ENCODE measurements at regions not wholly inside any gene's neighbourhood (a gene's known extent, or its start where the extent isn't known, plus 50 kb on each side); places are given as distances from the start of the nearest gene placed in this dataset.

GRCh38 chr1:201769966-201770365 is 59.0 kb upstream of the IPO9 start:
- no peak overlapping the region for H2AK5ac ChIP-seq (ENCODE audit: low read length)
- H3K4me1 ChIP-seq (ENCODE audit: control insufficient read depth in 1 of 2, insufficient read depth in 2 of 2, low read length in 2 of 2): peaks cover 0 to 4% of the 10 kb centered on the region in 2 experiments
- no peak for DNase-seq
- H3K79me2 ChIP-seq (ENCODE audit: control insufficient read depth, insufficient read depth, low read length, poor library complexity): no peaks in the 10 kb centered on the region
- H3K18ac ChIP-seq (ENCODE audit: low read length): no peak overlapping the region
- H3K9me3 ChIP-seq (ENCODE audit: insufficient read depth, low read depth, low read length): no peaks in the 10 kb centered on the region
- H3K4ac ChIP-seq (ENCODE audit: low read depth, low read length): no peak overlapping the region
- H3K79me1 ChIP-seq (ENCODE audit: low read length): no peaks in the 10 kb centered on the region
- H3K36me3 ChIP-seq (ENCODE audit: control insufficient read depth in 1 of 2, insufficient read depth in 2 of 2, low read length in 2 of 2): no peaks in the 10 kb centered on the region
- no peak overlapping the region for H2BK5ac ChIP-seq (ENCODE audit: low read depth, low read length, poor library complexity)
- H4K8ac ChIP-seq (ENCODE audit: low read depth, low read length): no peak overlapping the region
- H4K12ac ChIP-seq (ENCODE audit: low read depth, low read length): no peak overlapping the region
- peak overlapping the region; percentile 42 for H3K23ac ChIP-seq (ENCODE audit: low read length)
- H4K91ac ChIP-seq (ENCODE audit: low read depth, low read length): no peak overlapping the region
- no peaks in the 10 kb centered on the region for H3K27me3 ChIP-seq (ENCODE audit: insufficient read depth, low read length)
- peak overlapping the region; percentile 61 for H3K9ac ChIP-seq (ENCODE audit: low read length)
- no peak overlapping the region for H3K4me3 ChIP-seq (ENCODE audit: low read depth, low read length)
- no peak overlapping the region for H3K14ac ChIP-seq (ENCODE audit: low read length)
- H3K27ac ChIP-seq (ENCODE audit: low read depth, low read length): no peak overlapping the region
- no peak overlapping the region for H2BK12ac ChIP-seq (ENCODE audit: low read length)
- no peak overlapping the region for H3K4me2 ChIP-seq (ENCODE audit: low read length)
- H2AFZ ChIP-seq (ENCODE audit: insufficient read depth, low read length, poor library complexity): no peak overlapping the region
- no peak overlapping the region for H2BK120ac ChIP-seq (ENCODE audit: insufficient read depth, low read length, poor library complexity)
- WGBS (ENCODE audit: extremely low coverage, insufficient coverage, insufficient read length): no CpG with 5 or more reads among the region's 3 CpGs

GRCh38 chr1:201771466-201771865 is 57.5 kb upstream of the IPO9 start:
- WGBS (ENCODE audit: extremely low coverage, insufficient coverage, insufficient read length): no CpG with 5 or more reads among the region's 2 CpGs
- Histone ChIP-seq H2BK5ac (ENCODE audit: low read depth, low read length, poor library complexity) (no peak overlapping the region), H4K91ac (ENCODE audit: low read depth, low read length) (no peak overlapping the region), H3K4me1 (ENCODE audit: control insufficient read depth in 1 of 2, insufficient read depth in 2 of 2, low read length in 2 of 2) (peaks cover 0 to 3% of the 10 kb centered on the region in 2 experiments), H3K4me3 (ENCODE audit: low read depth, low read length) (no peak overlapping the region), H2BK12ac (ENCODE audit: low read length) (no peak overlapping the region), H4K8ac (ENCODE audit: low read depth, low read length) (no peak overlapping the region), H3K4me2 (ENCODE audit: low read length) (no peak overlapping the region), H3K9ac (ENCODE audit: low read length) (no peak overlapping the region), H3K23ac (ENCODE audit: low read length) (no peak overlapping the region), H2AFZ (ENCODE audit: insufficient read depth, low read length, poor library complexity) (no peak overlapping the region), H3K9me3 (ENCODE audit: insufficient read depth, low read depth, low read length) (no peaks in the 10 kb centered on the region), H4K12ac (ENCODE audit: low read depth, low read length) (no peak overlapping the region), H3K79me2 (ENCODE audit: control insufficient read depth, insufficient read depth, low read length, poor library complexity) (no peaks in the 10 kb centered on the region), H3K27me3 (ENCODE audit: insufficient read depth, low read length) (no peaks in the 10 kb centered on the region), H3K36me3 (ENCODE audit: control insufficient read depth in 1 of 2, insufficient read depth in 2 of 2, low read length in 2 of 2) (no peaks in the 10 kb centered on the region), H3K18ac (ENCODE audit: low read length) (no peak overlapping the region), H3K27ac (ENCODE audit: low read depth, low read length) (no peak overlapping the region), H3K79me1 (ENCODE audit: low read length) (no peaks in the 10 kb centered on the region), H2BK120ac (ENCODE audit: insufficient read depth, low read length, poor library complexity) (no peak overlapping the region), H3K4ac (ENCODE audit: low read depth, low read length) (no peak overlapping the region), H2AK5ac (ENCODE audit: low read length) (no peak overlapping the region), H3K14ac (ENCODE audit: low read length) (no peak overlapping the region)
- no peak for DNase-seq

GRCh38 chr1:201772178-201772577 is 56.8 kb upstream of the IPO9 start:
- peak; percentile 61 to 76 for DNase-seq
- no peak overlapping the region for H3K23ac ChIP-seq (ENCODE audit: low read length)

GRCh38 chr1:201773764-201774163 is 55.2 kb upstream of the IPO9 start:
- Histone ChIP-seq H3K36me3 (ENCODE audit: control insufficient read depth in 1 of 2, insufficient read depth in 2 of 2, low read length in 2 of 2) (no peaks in the 10 kb centered on the region), H2AK5ac (ENCODE audit: low read length) (no peak overlapping the region), H3K4me1 (ENCODE audit: control insufficient read depth in 1 of 2, insufficient read depth in 2 of 2, low read length in 2 of 2) (peaks cover 0 to 2% of the 10 kb centered on the region in 2 experiments), H3K4me2 (ENCODE audit: low read length) (no peak overlapping the region), H3K79me1 (ENCODE audit: low read length) (no peaks in the 10 kb centered on the region), H2BK5ac (ENCODE audit: low read depth, low read length, poor library complexity) (no peak overlapping the region), H3K79me2 (ENCODE audit: control insufficient read depth, insufficient read depth, low read length, poor library complexity) (no peaks in the 10 kb centered on the region), H2BK12ac (ENCODE audit: low read length) (no peak overlapping the region), H3K9me3 (ENCODE audit: insufficient read depth, low read depth, low read length) (no peaks in the 10 kb centered on the region), H3K23ac (ENCODE audit: low read length) (no peak overlapping the region), H3K18ac (ENCODE audit: low read length) (no peak overlapping the region), H3K14ac (ENCODE audit: low read length) (no peak overlapping the region), H4K8ac (ENCODE audit: low read depth, low read length) (no peak overlapping the region), H3K4me3 (ENCODE audit: low read depth, low read length) (no peak overlapping the region), H3K27ac (ENCODE audit: low read depth, low read length) (no peak overlapping the region), H3K9ac (ENCODE audit: low read length) (no peak overlapping the region), H4K12ac (ENCODE audit: low read depth, low read length) (no peak overlapping the region), H4K91ac (ENCODE audit: low read depth, low read length) (no peak overlapping the region), H2BK120ac (ENCODE audit: insufficient read depth, low read length, poor library complexity) (no peak overlapping the region), H2AFZ (ENCODE audit: insufficient read depth, low read length, poor library complexity) (no peak overlapping the region), H3K27me3 (ENCODE audit: insufficient read depth, low read length) (no peaks in the 10 kb centered on the region), H3K4ac (ENCODE audit: low read depth, low read length) (no peak overlapping the region)
- WGBS (ENCODE audit: extremely low coverage, insufficient coverage, insufficient read length): no CpG with 5 or more reads among the region's 4 CpGs
- no peak for DNase-seq

More at GRCh38 chr1:201772178-201772577, 56.8 kb upstream of the IPO9 start:
- Histone ChIP-seq H4K91ac (ENCODE audit: low read depth, low read length) (no peak overlapping the region), H2BK5ac (ENCODE audit: low read depth, low read length, poor library complexity) (no peak overlapping the region), H3K9me3 (ENCODE audit: insufficient read depth, low read depth, low read length) (no peaks in the 10 kb centered on the region), H3K36me3 (ENCODE audit: control insufficient read depth in 1 of 2, insufficient read depth in 2 of 2, low read length in 2 of 2) (no peaks in the 10 kb centered on the region), H4K12ac (ENCODE audit: low read depth, low read length) (no peak overlapping the region), H3K18ac (ENCODE audit: low read length) (no peak overlapping the region), H3K4ac (ENCODE audit: low read depth, low read length) (no peak overlapping the region), H3K4me1 (ENCODE audit: control insufficient read depth in 1 of 2, insufficient read depth in 2 of 2, low read length in 2 of 2) (peaks cover 0 to 2% of the 10 kb centered on the region in 2 experiments), H3K27ac (ENCODE audit: low read depth, low read length) (no peak overlapping the region), H2BK120ac (ENCODE audit: insufficient read depth, low read length, poor library complexity) (no peak overlapping the region), H2AFZ (ENCODE audit: insufficient read depth, low read length, poor library complexity) (no peak overlapping the region), H3K4me3 (ENCODE audit: low read depth, low read length) (no peak overlapping the region), H4K8ac (ENCODE audit: low read depth, low read length) (no peak overlapping the region), H3K79me2 (ENCODE audit: control insufficient read depth, insufficient read depth, low read length, poor library complexity) (no peaks in the 10 kb centered on the region), H3K4me2 (ENCODE audit: low read length) (no peak overlapping the region), H2AK5ac (ENCODE audit: low read length) (no peak overlapping the region), H2BK12ac (ENCODE audit: low read length) (no peak overlapping the region), H3K27me3 (ENCODE audit: insufficient read depth, low read length) (no peaks in the 10 kb centered on the region), H3K14ac (ENCODE audit: low read length) (no peak overlapping the region), H3K9ac (ENCODE audit: low read length) (no peak overlapping the region), H3K79me1 (ENCODE audit: low read length) (no peaks in the 10 kb centered on the region)
- WGBS (ENCODE audit: extremely low coverage, insufficient coverage, insufficient read length): no CpG with 5 or more reads among the region's 1 CpG
